HG03175 (cell line): ENCODE measurements at regions not wholly inside any gene's neighbourhood (a gene's known extent, or its start where the extent isn't known, plus 50 kb on each side); places are given as distances from the start of the nearest gene placed in this dataset.

Experiments used
- ATAC-seq: cut with Tn5 transposase; IDR thresholded peaks from one replicate; pipeline ENCODE4 v1.9.1; 2021; ENCODE audit warnings: mild to moderate bottlenecking, moderate library complexity; ENCODE audit not compliant: unreplicated experiment

- ATAC-seq, result no peak
These were observed 238.5 kb upstream of the ROPN1 start for GRCh38 chr3:124230432-124230831.

GRCh38 chr3:124230998-124231397 is 239.1 kb upstream of the ROPN1 start:
- ATAC-seq, result no peak

DNA sequence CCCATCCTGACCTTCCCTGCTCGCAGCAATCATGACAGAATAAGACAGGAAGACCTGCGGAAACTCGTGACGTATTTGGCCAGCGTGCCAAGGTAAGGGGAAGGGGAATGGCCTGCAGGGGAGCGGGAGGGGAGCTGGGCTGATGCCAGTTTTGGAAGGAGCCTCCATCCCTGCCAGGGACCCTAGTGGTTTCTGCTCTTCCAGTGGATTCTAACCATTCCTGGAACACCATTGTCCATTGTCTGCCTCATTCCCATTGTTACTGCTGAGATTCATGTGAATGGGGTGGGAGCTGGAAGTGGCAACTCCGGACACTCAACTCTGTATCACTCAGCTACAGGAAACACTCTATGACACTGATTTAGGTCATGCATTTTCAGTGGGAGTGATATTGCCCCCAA is 242.9 kb upstream of the ROPN1 start:
- no peak for ATAC-seq

DNA sequence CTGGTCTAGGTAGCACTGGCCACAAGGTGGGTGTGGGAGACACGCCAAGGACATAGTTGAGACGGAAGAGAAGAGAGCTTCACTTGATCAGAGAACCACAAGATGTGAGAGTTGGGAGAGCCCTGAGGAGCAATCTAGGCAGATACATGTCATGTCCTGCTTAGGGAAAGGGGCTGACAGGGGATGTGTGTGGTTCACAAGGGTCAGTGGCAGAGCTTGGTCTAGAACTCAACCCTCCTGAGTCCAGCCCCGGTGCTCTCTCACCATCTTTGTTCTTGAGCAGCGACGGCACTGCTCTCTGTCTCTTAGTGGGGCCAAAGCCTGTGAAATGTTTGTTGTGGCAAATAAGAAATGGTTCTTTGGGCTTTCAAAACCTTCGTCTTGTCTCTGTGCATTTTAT is 243.5 kb upstream of the ROPN1 start:
- ATAC-seq, result no peak

GRCh38 chr3:124243177-124243859 is 251.4 kb upstream of the ROPN1 start:
- no peak for ATAC-seq

DNA sequence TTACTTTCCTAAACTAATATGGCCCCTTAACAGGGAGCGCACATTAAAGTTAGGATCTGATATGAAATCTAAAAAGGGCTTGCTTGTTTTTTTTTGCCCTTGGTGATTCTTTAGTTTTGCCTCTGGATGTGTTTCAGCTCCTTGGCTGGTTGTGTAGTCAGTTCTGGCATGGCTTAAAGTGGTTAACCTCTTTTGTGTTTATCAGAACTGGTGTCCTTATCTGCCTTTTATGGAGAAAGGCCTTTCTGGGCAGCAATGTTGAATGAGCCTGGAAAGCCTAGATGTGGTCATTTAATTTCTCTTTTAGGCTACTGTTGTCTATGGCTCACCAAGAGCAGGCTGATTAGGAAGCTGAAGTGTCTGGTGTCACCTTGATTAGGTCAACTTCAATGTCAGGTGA is 254.5 kb upstream of the ROPN1 start:
- no peak for ATAC-seq

DNA sequence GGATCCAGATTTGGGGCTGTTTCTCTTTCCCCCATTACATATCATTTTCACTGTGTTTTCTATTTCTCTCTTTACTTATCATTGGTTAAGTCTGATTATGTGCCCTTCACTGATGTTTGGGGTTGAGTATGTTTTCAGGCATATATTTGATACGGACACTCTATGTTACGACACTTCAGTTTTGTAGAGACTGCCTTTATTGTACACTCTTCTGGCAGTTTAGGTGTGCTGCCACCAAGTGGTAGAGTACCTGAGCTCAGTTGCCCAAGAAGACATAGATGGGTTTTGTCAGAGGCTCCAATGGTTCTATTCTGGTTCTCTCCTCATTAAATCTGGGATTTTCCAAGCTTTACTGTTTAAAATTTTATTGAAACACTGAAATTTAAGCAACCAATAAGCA is 255.0 kb upstream of the ROPN1 start:
- ATAC-seq, result no peak

GRCh38 chr3:124248471-124249028 is 256.6 kb upstream of the ROPN1 start:
- ATAC-seq, result no peak

DNA sequence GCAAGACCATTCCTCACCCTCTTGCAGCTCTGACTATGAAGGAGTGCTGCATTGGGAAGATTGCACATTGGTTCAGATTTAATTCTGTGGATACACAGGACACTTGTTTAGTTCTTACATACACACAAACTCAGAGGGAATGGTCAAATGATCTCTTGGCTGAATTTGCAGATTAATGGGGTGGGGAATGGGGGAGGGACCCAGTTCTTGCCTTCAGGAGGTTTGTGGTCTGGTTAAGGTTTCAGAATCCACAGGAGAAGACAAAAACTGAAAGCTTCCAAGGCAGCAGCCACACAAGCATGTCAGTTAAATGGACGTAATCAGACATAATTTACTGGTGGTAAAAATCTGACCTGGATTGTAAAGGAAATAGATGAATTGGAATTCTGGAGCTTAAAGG is 257.1 kb upstream of the ROPN1 start:
- ATAC-seq, result no peak

GRCh38 chr3:124250053-124250452 is 258.1 kb upstream of the ROPN1 start:
- no peak for ATAC-seq

GRCh38 chr3:124256156-124256555 is 264.2 kb upstream of the ROPN1 start:
- no peak for ATAC-seq

DNA sequence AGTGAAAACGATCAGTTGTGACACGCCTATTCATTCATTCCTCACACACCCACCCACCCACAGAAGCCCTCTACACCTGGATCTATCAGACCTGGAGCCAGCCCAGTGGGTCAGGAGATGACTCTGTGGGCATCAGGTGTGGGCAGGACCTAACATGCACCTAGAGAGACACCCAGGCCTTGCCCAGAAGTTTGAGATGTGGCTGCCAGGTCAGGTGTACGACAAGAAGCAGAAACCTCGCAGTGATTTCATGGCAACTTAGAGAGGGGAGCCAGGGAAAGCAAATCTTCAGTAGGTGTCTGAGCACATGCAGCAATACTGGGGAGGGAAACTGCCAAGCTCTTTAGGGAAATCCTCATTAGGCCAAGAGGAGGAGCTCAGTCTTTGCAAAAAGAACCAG is 264.7 kb upstream of the ROPN1 start:
- no peak for ATAC-seq

DNA sequence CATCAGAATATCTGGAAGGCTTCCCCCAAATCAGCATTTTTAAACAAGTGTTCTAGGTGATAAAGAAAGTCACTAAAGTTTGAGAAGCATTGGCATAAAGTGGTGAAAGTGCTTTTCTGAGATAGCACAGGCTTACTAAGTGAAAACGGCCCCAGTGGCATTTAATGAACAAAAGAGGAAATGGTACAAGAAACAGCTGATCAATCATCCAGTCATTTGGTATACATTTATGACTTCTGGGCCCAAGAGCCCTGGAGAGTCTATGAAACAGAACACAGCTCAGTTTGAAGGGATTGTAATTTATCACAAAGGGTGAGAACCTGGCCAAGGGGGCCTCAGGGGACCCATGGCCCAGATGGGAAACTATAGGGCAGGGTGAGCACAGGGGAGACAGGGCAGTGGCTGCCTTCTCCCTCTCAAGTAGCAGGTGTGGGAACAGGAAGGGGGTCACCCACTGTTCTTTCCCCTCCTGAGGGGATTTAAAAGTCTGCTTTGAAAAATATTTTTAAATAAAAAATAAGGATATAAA is 265.5 kb upstream of the ROPN1 start:
- no peak for ATAC-seq

DNA sequence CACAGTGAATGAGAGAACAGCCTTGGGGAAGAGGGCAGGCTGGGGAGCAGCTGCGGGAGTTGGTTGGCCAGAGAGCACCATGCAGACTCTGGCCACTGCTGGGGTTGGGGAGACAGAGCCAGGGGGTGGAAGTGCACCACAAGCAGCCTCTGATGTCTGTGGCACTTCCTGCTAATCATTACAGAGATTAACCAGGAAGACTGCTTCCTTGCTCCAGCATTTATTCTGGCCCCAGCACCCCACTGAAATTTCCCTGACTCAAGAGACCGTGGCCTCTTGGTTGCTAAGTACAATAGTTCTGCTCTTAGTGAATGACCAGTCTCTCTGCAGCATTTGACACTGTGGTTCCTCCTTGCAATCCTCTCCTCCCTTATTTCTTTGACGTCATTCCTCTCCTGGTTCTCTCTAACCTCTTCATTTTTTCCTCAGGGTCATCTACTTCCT is 266.2 kb upstream of the ROPN1 start:
- no peak for ATAC-seq

DNA sequence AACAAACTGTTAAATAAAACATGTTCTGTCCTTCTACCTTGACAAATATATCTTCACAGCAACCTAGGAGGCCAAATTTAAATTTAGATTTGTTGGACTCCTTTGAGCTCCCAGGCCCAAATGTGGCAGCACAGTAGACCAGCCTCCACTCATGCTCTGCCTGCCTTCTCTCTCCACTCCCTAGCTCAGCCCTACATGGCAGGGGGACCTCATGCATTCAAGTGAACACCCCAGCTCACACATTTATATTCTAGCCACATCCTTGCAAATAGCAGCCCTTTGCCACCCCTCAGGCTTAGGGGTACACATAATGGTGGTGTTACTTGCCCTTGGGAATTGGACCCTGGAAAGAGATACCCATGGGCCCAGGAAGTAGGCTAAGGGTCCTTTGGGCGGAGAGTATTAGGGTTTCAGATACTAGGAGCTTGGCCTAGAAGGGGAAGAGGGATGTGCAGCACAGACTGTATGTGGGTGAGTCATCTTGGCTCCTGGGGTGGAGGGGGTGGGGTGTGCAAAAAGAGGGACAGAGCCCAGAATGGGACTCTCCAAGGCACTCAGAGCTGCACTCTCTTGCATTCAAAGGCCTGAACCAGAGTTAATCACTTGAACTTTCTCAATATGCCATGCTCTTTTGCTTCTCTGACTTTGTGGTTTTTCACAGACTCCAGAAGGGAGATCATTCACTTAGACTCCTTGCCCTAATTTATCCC is 268.4 kb upstream of the ROPN1 start:
- no peak for ATAC-seq

- ATAC-seq, result no peak
These were observed 269.4 kb upstream of the ROPN1 start for GRCh38 chr3:124261306-124261705.

DNA sequence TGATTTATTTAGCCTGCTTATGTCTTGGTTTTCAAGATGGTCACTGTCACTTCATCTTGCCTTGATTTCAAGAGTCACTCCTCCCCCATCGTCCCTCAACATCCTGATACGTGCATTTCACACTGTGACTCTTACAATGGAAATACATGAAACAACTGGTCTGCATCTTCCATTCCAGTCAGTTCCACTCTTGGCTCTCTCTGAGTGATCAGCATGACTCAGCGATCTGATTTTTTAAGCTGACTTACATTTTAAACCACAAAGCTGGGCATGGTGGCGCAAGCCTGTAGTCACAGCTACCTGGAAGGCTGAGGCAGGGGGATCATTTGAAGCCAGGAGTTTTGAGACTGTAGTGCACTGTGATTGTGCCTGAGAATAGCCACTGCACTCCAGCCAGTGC is 271.2 kb upstream of the ROPN1 start:
- no peak for ATAC-seq

- no peak for ATAC-seq
These were observed 272.4 kb upstream of the ROPN1 start for GRCh38 chr3:124264346-124264745.

DNA sequence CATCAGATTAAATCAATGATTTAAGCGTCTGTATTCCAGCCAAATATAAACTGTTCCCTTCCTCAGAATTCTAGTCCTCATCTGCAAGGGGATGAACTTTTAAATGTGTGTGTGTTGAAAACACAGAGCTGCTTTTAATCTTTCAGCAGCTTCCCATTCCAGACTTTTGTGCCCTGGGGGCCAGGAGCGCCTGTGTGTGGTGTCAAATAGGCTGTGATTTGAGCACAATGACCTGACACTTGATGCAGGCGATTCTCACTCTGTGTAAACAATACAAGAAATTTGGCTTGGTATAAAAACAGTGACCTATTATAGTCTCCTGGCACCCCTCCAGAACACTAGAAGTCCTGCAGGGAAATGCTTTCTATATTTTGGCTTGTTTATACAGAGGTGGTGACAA is 274.6 kb upstream of the ROPN1 start:
- no peak for ATAC-seq

DNA sequence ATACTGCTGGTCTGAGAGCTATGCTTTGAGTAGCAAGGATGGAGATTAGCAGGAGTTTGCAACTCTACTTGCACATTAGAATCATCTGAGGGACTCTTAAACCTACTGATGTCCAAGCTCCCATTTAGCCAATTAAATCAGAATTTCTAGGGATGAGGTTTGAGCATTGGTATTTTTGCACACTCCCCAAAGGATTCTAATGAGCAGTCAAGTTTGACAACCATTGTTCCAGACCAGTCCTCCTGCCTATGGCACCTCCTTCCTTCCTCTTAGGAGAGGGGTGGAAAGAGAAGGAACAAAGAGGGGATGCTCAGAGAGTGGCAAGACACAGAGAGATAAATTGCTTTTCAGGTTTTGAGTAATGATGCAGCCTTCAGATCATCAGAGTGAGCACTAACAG is 275.5 kb upstream of the ROPN1 start:
- no peak for ATAC-seq

DNA sequence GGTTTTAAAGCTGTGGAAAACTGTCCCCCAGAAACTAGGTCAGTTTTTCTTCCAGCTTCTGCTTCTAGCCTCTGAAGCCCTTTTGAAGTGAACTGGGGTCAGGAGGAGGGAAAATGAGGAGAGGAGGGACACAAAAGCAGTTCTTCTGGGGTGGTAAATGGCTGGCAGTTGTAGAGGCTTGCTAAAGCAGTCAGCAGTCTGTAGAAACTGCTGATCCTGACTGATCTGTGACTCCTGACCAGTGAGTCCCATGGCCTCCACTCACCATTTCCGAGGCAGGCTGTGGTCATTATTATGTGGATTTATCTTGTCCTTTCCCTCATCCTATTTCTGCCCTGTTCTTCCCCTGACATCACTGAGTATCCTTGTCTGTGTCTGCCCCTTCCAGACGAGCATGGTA is 276.4 kb upstream of the ROPN1 start:
- ATAC-seq, result no peak

- no peak for ATAC-seq
These were observed 277.7 kb upstream of the ROPN1 start for GRCh38 chr3:124269619-124270018.
